HG02973 (cell line): ENCODE measurements at regions not wholly inside any gene's neighbourhood (a gene's known extent, or its start where the extent isn't known, plus 50 kb on each side); places are given as distances from the start of the nearest gene placed in this dataset.

Experiments used
- ATAC-seq: cut with Tn5 transposase; IDR thresholded peaks from one replicate; pipeline ENCODE4 v1.9.1; 2021; ENCODE audit warnings: moderate library complexity; ENCODE audit not compliant: unreplicated experiment

- ATAC-seq: no peak
These were observed 68.4 kb upstream of the PHACTR1 start for GRCh38 chr6:12648171-12648570.

- no peak for ATAC-seq
These were observed 67.2 kb upstream of the PHACTR1 start for GRCh38 chr6:12649325-12649724.

GRCh38 chr6:12653486-12653885 is 63.1 kb upstream of the PHACTR1 start:
- no peak for ATAC-seq

- ATAC-seq: no peak
These were observed 62.5 kb upstream of the PHACTR1 start for GRCh38 chr6:12654107-12654506.

GRCh38 chr6:12654514-12654913 is 62.1 kb upstream of the PHACTR1 start:
- ATAC-seq: no peak

GRCh38 chr6:12656906-12657305 is 59.7 kb upstream of the PHACTR1 start:
- ATAC-seq: no peak

- no peak for ATAC-seq
These were observed 58.7 kb upstream of the PHACTR1 start for GRCh38 chr6:12657884-12658283.

GRCh38 chr6:12661432-12662089 is 55.0 kb upstream of the PHACTR1 start:
- no peak for ATAC-seq
